AG04449 (cell line): ENCODE measurements at regions not wholly inside any gene's neighbourhood (a gene's known extent, or its start where the extent isn't known, plus 50 kb on each side); places are given as distances from the start of the nearest gene placed in this dataset.
"Not testable (repeated sequence)": the region's sequence is repeated elsewhere in the genome, so short reads cannot be mapped to it uniquely, and the experiment has no call there.

ENCODE experiments used
- CTCF ChIA-PET: fragments of 350-600 bp; formaldehyde crosslinking; extraction: SDS; loops from one replicate; lab custom pipeline; 2021; ENCODE audit warnings: antibody characterized with exemption; lab: Yijun Ruan, JAX
- POLR2A ChIA-PET: fragments of 400-600, 350-600 bp; formaldehyde crosslinking; extraction: SDS; loops from one replicate; lab custom pipeline; 2020; ENCODE audit warnings: antibody characterized with exemption, inconsistent platforms; lab: Yijun Ruan, JAX
- DNase-seq: peaks from one replicate; pipeline ENCODE4 v3.0.0-alpha.2; 2010; ENCODE audit warnings: low read depth, low spot score
- H3K4me3 ChIP-seq: 2 replicates; pipeline ENCODE4 v1.5.1; 2011; ENCODE audit warnings: low read depth, mild to moderate bottlenecking, control low read depth, low read length
- TF ChIP-seq, protein P1 (sequence below): IDR thresholded peaks from one replicate; pipeline ENCODE4 v1.5.1; 2011; ENCODE audit warnings: mild to moderate bottlenecking, moderate library complexity, low read length, control low read depth, inconsistent platforms; ENCODE audit not compliant: insufficient read depth; ENCODE audit errors: missing control alignments

DNA sequence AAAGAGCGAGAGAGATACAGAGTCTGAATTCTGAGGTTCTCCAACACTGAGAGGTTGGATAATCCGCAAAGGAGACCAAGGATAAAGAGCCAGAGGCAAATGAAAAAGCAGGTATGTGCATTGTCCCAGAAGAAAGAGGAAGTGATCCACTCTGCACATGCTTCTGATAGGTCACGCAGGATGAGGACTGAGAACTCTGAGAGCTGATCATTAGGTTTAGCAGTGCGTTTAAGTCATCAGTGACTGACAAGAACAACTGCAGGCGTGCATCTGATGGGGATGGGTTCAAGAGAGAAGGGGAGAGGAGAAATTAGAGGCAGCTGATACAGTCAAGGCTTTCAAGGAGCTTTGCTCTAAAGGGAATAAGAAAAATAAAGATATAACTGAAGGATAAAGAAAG lies 301.2 kb upstream of the SGK1 start:
- TF ChIP-seq, protein P1, sequence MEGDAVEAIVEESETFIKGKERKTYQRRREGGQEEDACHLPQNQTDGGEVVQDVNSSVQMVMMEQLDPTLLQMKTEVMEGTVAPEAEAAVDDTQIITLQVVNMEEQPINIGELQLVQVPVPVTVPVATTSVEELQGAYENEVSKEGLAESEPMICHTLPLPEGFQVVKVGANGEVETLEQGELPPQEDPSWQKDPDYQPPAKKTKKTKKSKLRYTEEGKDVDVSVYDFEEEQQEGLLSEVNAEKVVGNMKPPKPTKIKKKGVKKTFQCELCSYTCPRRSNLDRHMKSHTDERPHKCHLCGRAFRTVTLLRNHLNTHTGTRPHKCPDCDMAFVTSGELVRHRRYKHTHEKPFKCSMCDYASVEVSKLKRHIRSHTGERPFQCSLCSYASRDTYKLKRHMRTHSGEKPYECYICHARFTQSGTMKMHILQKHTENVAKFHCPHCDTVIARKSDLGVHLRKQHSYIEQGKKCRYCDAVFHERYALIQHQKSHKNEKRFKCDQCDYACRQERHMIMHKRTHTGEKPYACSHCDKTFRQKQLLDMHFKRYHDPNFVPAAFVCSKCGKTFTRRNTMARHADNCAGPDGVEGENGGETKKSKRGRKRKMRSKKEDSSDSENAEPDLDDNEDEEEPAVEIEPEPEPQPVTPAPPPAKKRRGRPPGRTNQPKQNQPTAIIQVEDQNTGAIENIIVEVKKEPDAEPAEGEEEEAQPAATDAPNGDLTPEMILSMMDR = no peak
- H3K4me3 ChIP-seq = no peak overlapping the region
- no peak for DNase-seq
- CTCF ChIA-PET = interaction anchor here (2.5 kb wide), 1 partner anchor 22 kb away, joined by 12 read pairs; no protein-coding TSS in a partner anchor
- POLR2A ChIA-PET = no interaction called here

DNA sequence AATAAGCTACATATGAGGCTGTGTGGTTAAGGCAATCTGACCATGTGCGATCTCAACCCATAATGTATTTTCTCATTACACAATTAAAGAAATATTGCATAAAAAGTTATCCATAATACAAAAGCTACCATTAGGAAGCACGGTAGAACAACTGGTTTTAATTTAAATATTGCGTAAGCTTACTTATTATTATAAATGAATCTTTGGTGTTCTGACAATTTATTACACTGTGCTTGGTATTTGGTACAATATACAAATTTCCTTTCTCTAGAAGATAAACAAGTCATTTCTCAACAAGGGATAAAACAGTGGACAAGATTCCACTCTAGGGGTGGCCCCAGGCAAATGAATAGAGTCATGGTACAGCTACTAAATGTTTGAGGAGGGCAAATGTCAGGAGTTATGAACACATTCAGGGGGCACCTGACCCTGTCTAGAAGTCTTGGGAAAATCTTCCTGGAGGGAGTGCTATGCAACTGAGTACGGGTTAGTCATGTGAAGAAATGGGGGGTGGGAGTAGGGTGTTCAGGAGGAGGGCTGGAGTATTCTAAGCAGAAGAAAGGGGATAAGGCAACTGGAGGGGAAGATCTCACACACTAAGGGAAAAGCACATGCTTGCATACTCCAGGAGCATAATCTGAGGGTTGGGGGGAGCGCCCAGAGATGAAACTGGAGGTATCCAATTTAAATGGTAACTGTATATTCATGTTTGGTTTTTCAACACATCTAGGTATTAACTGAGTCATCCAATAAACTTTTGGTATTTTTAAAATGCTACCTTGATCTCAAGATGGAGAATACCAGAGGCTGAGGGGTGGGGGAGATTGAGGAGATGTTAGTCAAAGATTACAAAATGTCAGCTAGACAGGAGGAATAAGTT lies 296.9 kb upstream of the SGK1 start:
- POLR2A ChIA-PET = no interaction called here
- TF ChIP-seq, protein P1 = no peak
- no peak for DNase-seq
- no peak overlapping the region for H3K4me3 ChIP-seq
- CTCF ChIA-PET = no interaction called here

DNA sequence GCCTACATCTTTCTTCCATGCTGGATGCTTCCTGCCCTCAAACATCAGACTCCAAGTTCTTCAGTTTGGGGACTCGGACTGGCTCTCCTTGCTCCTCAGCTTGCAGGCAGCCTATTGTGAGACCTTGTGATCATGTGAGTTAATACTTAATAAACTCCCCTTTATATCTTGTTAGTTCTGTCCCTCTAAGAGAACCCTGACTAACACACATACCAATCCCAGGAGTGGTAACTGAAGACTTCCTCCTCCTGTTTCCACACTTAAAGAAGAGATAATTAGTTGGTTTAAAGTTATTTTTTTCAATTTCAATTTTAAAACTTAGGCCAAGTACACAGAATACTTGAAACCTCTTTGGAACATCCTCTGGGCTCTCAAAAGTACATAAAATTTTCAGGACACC lies 294.2 kb upstream of the SGK1 start:
- DNase-seq, H3K4me3 ChIP-seq, POLR2A ChIA-PET, CTCF ChIA-PET: not testable (repeated sequence)

DNA sequence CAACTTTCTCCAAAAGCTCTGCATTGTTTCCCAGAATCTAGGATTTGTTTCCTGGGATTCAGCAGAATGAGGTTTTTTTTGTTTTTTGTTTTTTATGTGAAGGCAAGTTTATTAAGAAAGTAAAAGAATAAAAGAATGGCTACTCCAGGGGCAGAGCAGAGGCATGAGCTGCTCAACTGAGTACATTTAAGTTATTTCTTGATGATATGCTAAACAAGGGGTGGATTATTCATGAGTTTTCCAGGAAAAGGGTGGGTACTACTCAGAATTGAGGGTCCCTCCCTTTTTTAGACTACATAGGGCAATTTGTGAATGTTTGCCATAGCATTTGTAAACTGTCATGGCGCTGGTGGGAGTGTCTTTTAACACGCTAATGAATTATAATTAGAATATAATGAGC lies 292.5 kb upstream of the SGK1 start:
- CTCF ChIA-PET = no interaction called here
- POLR2A ChIA-PET = no interaction called here
- TF ChIP-seq, protein P1 = no peak
- no peak for DNase-seq
- H3K4me3 ChIP-seq = no peak overlapping the region

DNA sequence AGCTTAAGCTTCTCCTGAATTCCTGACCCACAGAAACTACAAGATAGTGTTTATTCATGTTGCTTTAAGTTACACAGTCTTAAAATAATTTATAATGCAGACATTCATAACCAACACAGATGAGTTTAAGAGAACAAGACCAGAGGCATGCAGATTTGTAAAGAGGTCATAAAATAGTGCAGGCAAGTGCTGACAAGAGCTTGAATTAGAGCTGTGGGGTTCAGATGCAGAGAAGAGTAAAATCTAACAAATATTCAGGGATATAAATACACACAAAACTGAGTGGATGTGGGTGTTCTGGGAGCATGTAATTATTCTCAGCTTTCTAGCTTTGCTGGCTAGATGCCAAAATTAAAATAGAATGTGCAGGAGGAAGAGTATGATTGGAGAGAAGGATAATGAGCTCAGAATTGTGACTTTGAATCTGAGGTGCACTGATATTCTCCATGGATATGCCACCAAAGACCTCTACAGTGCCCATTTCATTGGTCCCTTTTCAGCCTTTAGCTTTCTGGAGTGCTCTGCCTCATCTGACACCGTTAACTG lies 291.9 kb upstream of the SGK1 start:
- CTCF ChIA-PET = no interaction called here
- POLR2A ChIA-PET = no interaction called here
- TF ChIP-seq, protein P1 = no peak

DNA sequence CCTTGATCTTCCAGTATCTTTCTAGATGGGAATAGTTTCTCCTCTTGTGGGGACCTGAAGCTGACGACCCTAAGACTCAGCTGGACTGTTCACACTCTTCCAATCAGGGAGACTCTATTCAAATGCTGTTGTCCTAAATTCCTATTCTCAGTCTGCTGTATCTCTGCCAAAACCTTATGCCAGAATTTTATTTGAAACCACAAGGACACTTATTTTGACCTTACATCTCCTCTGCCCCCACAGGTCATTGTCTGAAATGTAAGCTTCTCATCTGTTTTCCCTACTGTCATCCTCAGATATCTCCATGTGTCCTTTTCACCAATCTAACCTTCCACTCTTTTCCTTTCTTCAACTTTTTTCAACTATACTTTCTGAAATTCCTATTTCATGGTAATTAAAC lies 289.5 kb upstream of the SGK1 start:
- TF ChIP-seq, protein P1 = no peak
- no peak overlapping the region for H3K4me3 ChIP-seq
- POLR2A ChIA-PET = no interaction called here
- DNase-seq = no peak
- CTCF ChIA-PET = interaction anchor here (0.9 to 3.8 kb wide), 3 partner anchors 11 to 33 kb away, joined by 3 to 10 read pairs (median 4); no protein-coding TSS in a partner anchor

More for the DNA sequence above, 291.9 kb upstream of the SGK1 start:
- no peak for DNase-seq
- H3K4me3 ChIP-seq = no peak overlapping the region
